H1 (cell line): ENCODE measurements at regions not wholly inside any gene's neighbourhood (a gene's known extent, or its start where the extent isn't known, plus 50 kb on each side); places are given as distances from the start of the nearest gene placed in this dataset.

Experiments
- CHD2 ChIP-seq: IDR thresholded peaks from 2 replicates; pipeline ENCODE4 v1.6.1; 2012; ENCODE audit warnings: low read length, improper control_type of control experiment
- EP300 ChIP-seq, 2 experiments: IDR thresholded peaks; 1 replicate in 1 of 2; 2 replicates in 1 of 2; pipeline ENCODE4 v1.6.1; 2011 to 2012; ENCODE audit warnings: low read depth in 2 of 2, low read length in 2 of 2, mild to moderate bottlenecking in 2 of 2, borderline replicate concordance in 1 of 2, inconsistent platforms in 1 of 2, moderate library complexity in 1 of 2
- EZH2 ChIP-seq: fragments of 200-600 bp; sonication (generic); IDR thresholded peaks from 2 replicates; pipeline ENCODE4 v1.7.1; 2012; ENCODE audit warnings: low read depth, mild to moderate bottlenecking, moderate library complexity, low read length, inconsistent platforms; ENCODE audit not compliant: severe bottlenecking
- POLR2A ChIP-seq, 2 experiments: IDR thresholded peaks; 1 replicate in 1 of 2; 2 replicates in 1 of 2; pipeline ENCODE4 v1.6.1; 2011; ENCODE audit warnings: low read depth in 2 of 2, low read length in 2 of 2, mild to moderate bottlenecking in 2 of 2; ENCODE audit errors: control extremely low read depth in 1 of 2
- RAD21 ChIP-seq, 2 experiments: IDR thresholded peaks in 1 of 2; conservative IDR thresholded peaks in 1 of 2; 2 replicates each; pipeline ENCODE4 v1.6.1; 2011; ENCODE audit warnings: low read depth in 2 of 2, low read length in 2 of 2, improper control_type of control experiment in 1 of 2, inconsistent platforms in 1 of 2, mild to moderate bottlenecking in 1 of 2, moderate library complexity in 1 of 2
- RFX5 ChIP-seq: IDR thresholded peaks from 2 replicates; pipeline ENCODE4 v1.6.1; 2011; ENCODE audit warnings: low read depth, low read length, improper control_type of control experiment, borderline replicate concordance
- RXRA ChIP-seq: IDR thresholded peaks from 2 replicates; pipeline ENCODE4 v1.6.1; 2011; ENCODE audit warnings: low read depth, mild to moderate bottlenecking, low read length, moderate library complexity; ENCODE audit not compliant: insufficient read depth
- SIN3A ChIP-seq, 2 experiments: IDR thresholded peaks in 1 of 2; conservative IDR thresholded peaks in 1 of 2; 2 replicates each; pipeline ENCODE4 v1.6.1; 2011 to 2012; ENCODE audit warnings: low read length in 2 of 2, improper control_type of control experiment in 1 of 2, low read depth in 1 of 2, mild to moderate bottlenecking in 1 of 2
- SP1 ChIP-seq: IDR thresholded peaks from 2 replicates; pipeline ENCODE4 v1.6.1; 2011; ENCODE audit warnings: low read depth, low read length
- ZNF274 ChIP-seq: IDR thresholded peaks from 2 replicates; pipeline ENCODE4 v1.7.0; 2012; ENCODE audit warnings: low read length, borderline replicate concordance; ENCODE audit errors: extremely low read depth
- TF ChIP-seq, protein P1 (sequence below), 3 experiments: IDR thresholded peaks; 1 replicate in 2 of 3; 2 replicates in 1 of 3; pipeline versions ENCODE4 v1.5.1 to v1.6.1; 2011; ENCODE audit warnings: low read length in 3 of 3, mild to moderate bottlenecking in 3 of 3, inconsistent platforms in 2 of 3, low read depth in 1 of 3, moderate library complexity in 1 of 3; ENCODE audit not compliant: insufficient read depth in 1 of 3; ENCODE audit errors: control extremely low read depth in 1 of 3

DNA sequence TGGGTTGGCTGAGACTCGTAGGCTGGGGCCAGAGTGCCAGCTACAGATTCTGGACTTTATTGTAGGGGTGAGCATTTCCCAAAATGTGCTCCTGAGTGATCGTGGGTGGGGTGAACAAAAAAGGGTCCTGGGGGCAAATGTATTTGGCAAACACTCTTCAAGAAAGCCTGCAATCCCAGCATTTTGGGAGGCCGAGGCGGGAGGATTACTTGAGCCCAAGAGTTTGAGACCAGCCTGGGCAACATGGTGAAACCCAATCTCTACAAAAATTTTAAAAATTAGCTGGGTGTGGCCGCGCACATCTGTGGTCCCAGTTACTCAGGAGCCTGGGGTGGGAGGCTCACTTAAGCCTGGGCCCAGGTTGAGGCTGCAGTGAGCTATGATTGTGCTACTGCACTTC, 55.5 kb upstream of the CDKN2AIPNL start:
- TF ChIP-seq, protein P1, sequence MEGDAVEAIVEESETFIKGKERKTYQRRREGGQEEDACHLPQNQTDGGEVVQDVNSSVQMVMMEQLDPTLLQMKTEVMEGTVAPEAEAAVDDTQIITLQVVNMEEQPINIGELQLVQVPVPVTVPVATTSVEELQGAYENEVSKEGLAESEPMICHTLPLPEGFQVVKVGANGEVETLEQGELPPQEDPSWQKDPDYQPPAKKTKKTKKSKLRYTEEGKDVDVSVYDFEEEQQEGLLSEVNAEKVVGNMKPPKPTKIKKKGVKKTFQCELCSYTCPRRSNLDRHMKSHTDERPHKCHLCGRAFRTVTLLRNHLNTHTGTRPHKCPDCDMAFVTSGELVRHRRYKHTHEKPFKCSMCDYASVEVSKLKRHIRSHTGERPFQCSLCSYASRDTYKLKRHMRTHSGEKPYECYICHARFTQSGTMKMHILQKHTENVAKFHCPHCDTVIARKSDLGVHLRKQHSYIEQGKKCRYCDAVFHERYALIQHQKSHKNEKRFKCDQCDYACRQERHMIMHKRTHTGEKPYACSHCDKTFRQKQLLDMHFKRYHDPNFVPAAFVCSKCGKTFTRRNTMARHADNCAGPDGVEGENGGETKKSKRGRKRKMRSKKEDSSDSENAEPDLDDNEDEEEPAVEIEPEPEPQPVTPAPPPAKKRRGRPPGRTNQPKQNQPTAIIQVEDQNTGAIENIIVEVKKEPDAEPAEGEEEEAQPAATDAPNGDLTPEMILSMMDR (IDR thresholded peaks at IDR 0.05; ENCODE audit: control extremely low read depth in 1 of 3, insufficient read depth in 1 of 3, low read depth in 1 of 3, low read length in 3 of 3): no peak
- TF ChIP-seq RAD21 (IDR thresholded peaks at IDR 0.05 in 1 of 2, conservative IDR thresholded peaks at IDR 0.05 in 1 of 2; ENCODE audit: low read depth in 2 of 2, low read length in 2 of 2) (no peak), SIN3A (conservative IDR thresholded peaks at IDR 0.05 in 1 of 2, IDR thresholded peaks at IDR 0.05 in 1 of 2; ENCODE audit: low read depth in 1 of 2, low read length in 2 of 2) (no peak), SP1 (no peak), ZNF274 (no peak), EZH2 (no peak), RXRA (no peak), EP300 (IDR thresholded peaks at IDR 0.05; ENCODE audit: borderline replicate concordance in 1 of 2, low read depth in 2 of 2, low read length in 2 of 2) (no peak), POLR2A (IDR thresholded peaks at IDR 0.05; ENCODE audit: control extremely low read depth in 1 of 2, low read depth in 2 of 2, low read length in 2 of 2) (no peak), RFX5 (no peak), CHD2 (no peak)
